ENCODE measurements at regions not wholly inside any gene's neighbourhood (a gene's known extent, or its start where the extent isn't known, plus 50 kb on each side); places are given as distances from the start of the nearest gene placed in this dataset.
"Not testable (repeated sequence)": the region's sequence is repeated elsewhere in the genome, so short reads cannot be mapped to it uniquely, and the experiment has no call there.

GRCh38 chr15:91444656-91445055 is 344.6 kb downstream of the SV2B start:
- CTCF ChIA-PET = no interaction called here

GRCh38 chr15:91445695-91446228 is 345.7 kb downstream of the SV2B start:
- Mint-ChIP-seq H3K4me1 (ENCODE audit: low read depth, unreplicated experiment) (no peaks in the 10 kb centered on the region), H3K4me3 (ENCODE audit: unreplicated experiment) (no peak overlapping the region), H3K27me3 (ENCODE audit: insufficient read depth, unreplicated experiment) (peaks cover 12% of the 10 kb centered on the region), H3K27ac (ENCODE audit: unreplicated experiment) (no peak overlapping the region), H3K36me3 (ENCODE audit: insufficient read depth, unreplicated experiment) (no peaks in the 10 kb centered on the region), H3K9me3 (ENCODE audit: unreplicated experiment) (no peaks in the 10 kb centered on the region)
- intact Hi-C loops (cut with micrococcal nuclease; ENCODE audit: unreplicated experiment) = no loop called here
- ChIA-PET POLR2A (no interaction called here), CTCF (no interaction called here)
- H3K9me3 ChIP-seq = no peaks in the 10 kb centered on the region
- TF ChIP-seq CTCF (IDR thresholded peaks at IDR 0.05; ENCODE audit: insufficient read depth in 1 of 2, low read depth in 1 of 2, low read length in 1 of 2, severe bottlenecking in 1 of 2, unreplicated experiment in 1 of 2) = no peak
- no peak overlapping the region for H3K4me3 ChIP-seq (ENCODE audit: low read depth, low read length)
- no TSS peak for BruUV-seq (replicated peaks)
- no peaks in the 10 kb centered on the region for H3K36me3 ChIP-seq (ENCODE audit: control insufficient read depth, insufficient read depth, low read length)
- no peak for DNase-seq
- H3K4me1 ChIP-seq = no peaks in the 10 kb centered on the region
- no peaks in the 10 kb centered on the region for H3K27me3 ChIP-seq (replicated peaks; ENCODE audit: control insufficient read depth, insufficient read depth, low read length)

More at GRCh38 chr15:91444656-91445055, 344.6 kb downstream of the SV2B start:
- no peaks in the 10 kb centered on the region for H3K4me1 ChIP-seq
- no peak overlapping the region for H3K27ac Mint-ChIP-seq (ENCODE audit: unreplicated experiment)
- H3K36me3 ChIP-seq (ENCODE audit: control insufficient read depth, insufficient read depth, low read length) = no peaks in the 10 kb centered on the region
- H3K4me1 Mint-ChIP-seq (ENCODE audit: low read depth, unreplicated experiment) = no peaks in the 10 kb centered on the region
- no peak for DNase-seq
- POLR2A ChIA-PET = no interaction called here
- H3K27me3 Mint-ChIP-seq (ENCODE audit: insufficient read depth, unreplicated experiment) = peaks cover 12% of the 10 kb centered on the region
- H3K27me3 ChIP-seq (replicated peaks; ENCODE audit: control insufficient read depth, insufficient read depth, low read length) = no peaks in the 10 kb centered on the region
- H3K4me3 Mint-ChIP-seq (ENCODE audit: unreplicated experiment) = no peak overlapping the region
- H3K9me3 Mint-ChIP-seq (ENCODE audit: unreplicated experiment) = peaks cover 7% of the 10 kb centered on the region
- no peaks in the 10 kb centered on the region for H3K36me3 Mint-ChIP-seq (ENCODE audit: insufficient read depth, unreplicated experiment)
- intact Hi-C loops (cut with micrococcal nuclease; ENCODE audit: unreplicated experiment) = no loop called here
- H3K4me3 ChIP-seq (ENCODE audit: low read depth, low read length) = no peak overlapping the region
- no peaks in the 10 kb centered on the region for H3K9me3 ChIP-seq
- no peak for TF ChIP-seq CTCF (IDR thresholded peaks at IDR 0.05; ENCODE audit: insufficient read depth in 1 of 2, low read depth in 1 of 2, low read length in 1 of 2, severe bottlenecking in 1 of 2, unreplicated experiment in 1 of 2)
- BruUV-seq (replicated peaks) = no TSS peak

- no peaks in the 10 kb centered on the region for H3K36me3 Mint-ChIP-seq (ENCODE audit: insufficient read depth, unreplicated experiment)
- H3K9me3 Mint-ChIP-seq (ENCODE audit: unreplicated experiment) = peaks cover 2% of the 10 kb centered on the region
- no peak overlapping the region for H3K27ac Mint-ChIP-seq (ENCODE audit: unreplicated experiment)
- no peak for DNase-seq
- H3K4me1 Mint-ChIP-seq (ENCODE audit: low read depth, unreplicated experiment) = no peaks in the 10 kb centered on the region
- no peaks in the 10 kb centered on the region for H3K4me1 ChIP-seq
- H3K36me3 ChIP-seq (ENCODE audit: control insufficient read depth, insufficient read depth, low read length) = no peaks in the 10 kb centered on the region
- BruUV-seq (replicated peaks) = no TSS peak
- POLR2A ChIA-PET = no interaction called here
- H3K4me3 Mint-ChIP-seq (ENCODE audit: unreplicated experiment) = no peak overlapping the region
- no peak for TF ChIP-seq CTCF (IDR thresholded peaks at IDR 0.05; ENCODE audit: insufficient read depth in 1 of 2, low read depth in 1 of 2, low read length in 1 of 2, severe bottlenecking in 1 of 2, unreplicated experiment in 1 of 2)
- H3K27me3 Mint-ChIP-seq (ENCODE audit: insufficient read depth, unreplicated experiment) = peaks cover 9% of the 10 kb centered on the region
- no peaks in the 10 kb centered on the region for H3K9me3 ChIP-seq
- no peaks in the 10 kb centered on the region for H3K27me3 ChIP-seq (replicated peaks; ENCODE audit: control insufficient read depth, insufficient read depth, low read length)
- intact Hi-C loops (cut with micrococcal nuclease; ENCODE audit: unreplicated experiment) = no loop called here
- H3K4me3 ChIP-seq (ENCODE audit: low read depth, low read length) = no peak overlapping the region
- CTCF ChIA-PET = no interaction called here
Observed at GRCh38 chr15:91447991-91448644, 348.1 kb downstream of the SV2B start.

GRCh38 chr15:91453376-91453775 is 353.3 kb downstream of the SV2B start:
- CTCF ChIA-PET; H3K9me3 Mint-ChIP-seq (ENCODE audit: unreplicated experiment); POLR2A ChIA-PET; BruUV-seq (replicated peaks); H3K4me1 ChIP-seq; H3K9me3 ChIP-seq; H3K27ac Mint-ChIP-seq (ENCODE audit: unreplicated experiment); H3K4me3 Mint-ChIP-seq (ENCODE audit: unreplicated experiment); H3K27me3 ChIP-seq (replicated peaks; ENCODE audit: control insufficient read depth, insufficient read depth, low read length); H3K36me3 ChIP-seq (ENCODE audit: control insufficient read depth, insufficient read depth, low read length); intact Hi-C loops (cut with micrococcal nuclease; ENCODE audit: unreplicated experiment); DNase-seq; H3K4me1 Mint-ChIP-seq (ENCODE audit: low read depth, unreplicated experiment); H3K4me3 ChIP-seq (ENCODE audit: low read depth, low read length); H3K36me3 Mint-ChIP-seq (ENCODE audit: insufficient read depth, unreplicated experiment): not testable (repeated sequence)
- peaks cover 13% of the 10 kb centered on the region for H3K27me3 Mint-ChIP-seq (ENCODE audit: insufficient read depth, unreplicated experiment)
